PC-3 (cell line): ENCODE measurements at regions not wholly inside any gene's neighbourhood (a gene's known extent, or its start where the extent isn't known, plus 50 kb on each side); places are given as distances from the start of the nearest gene placed in this dataset.

Experiments
- CTCF ChIP-seq: fragments of 300-600 bp; sonication (generic); conservative IDR thresholded peaks from 2 replicates; pipeline ENCODE4 v1.5.1; 2017; ENCODE audit warnings: antibody characterized with exemption, low read depth, mild to moderate bottlenecking, low read length
- EZH2 ChIP-seq: fragments of 300-600 bp; sonication (generic); IDR thresholded peaks from one replicate; pipeline ENCODE4 v1.6.1; 2017; ENCODE audit warnings: antibody characterized with exemption, mild to moderate bottlenecking, low read length; ENCODE audit not compliant: unreplicated experiment

GRCh38 chrX:42577936-42578470, 200.0 kb downstream of the PPP1R2C start:
- TF ChIP-seq CTCF = no peak
- TF ChIP-seq EZH2 = no peak
